Muscle of leg (tissue), 3 donors: ENCODE measurements at regions not wholly inside any gene's neighbourhood (a gene's known extent, or its start where the extent isn't known, plus 50 kb on each side); places are given as distances from the start of the nearest gene placed in this dataset.

Experiments used
- DNase-seq: peaks from one replicate; pipeline ENCODE4 v3.0.0; 2013
- H3K27ac ChIP-seq: one replicate; pipeline ENCODE4 v1.5.1; 2013; ENCODE audit warnings: mild to moderate bottlenecking, low read length, control low read depth
- H3K27me3 ChIP-seq: one replicate; pipeline ENCODE4 v1.6.1; 2013; ENCODE audit warnings: low read length; ENCODE audit not compliant: control insufficient read depth, insufficient read depth
- H3K36me3 ChIP-seq: one replicate; pipeline ENCODE4 v1.6.1; 2013; ENCODE audit warnings: low read length; ENCODE audit not compliant: control insufficient read depth, insufficient read depth
- H3K4me1 ChIP-seq: one replicate; pipeline ENCODE4 v1.6.1; 2013; ENCODE audit warnings: low read length; ENCODE audit not compliant: control insufficient read depth, insufficient read depth
- H3K4me3 ChIP-seq: one replicate; pipeline ENCODE4 v1.5.1; 2013; ENCODE audit warnings: low read length, control low read depth
- H3K9me3 ChIP-seq: replicated peaks from 2 replicates; pipeline ENCODE4 v1.6.1; 2013; ENCODE audit warnings: low read depth, low read length; ENCODE audit not compliant: control insufficient read depth
- WGBS: methylation state at CpG from one replicate; pipeline ENCODE4 v1.1.5; 2013; ENCODE audit warnings: missing lambda C conversion rate; ENCODE audit not compliant: insufficient coverage; 5-methylcytosine and 5-hydroxymethylcytosine counted together

GRCh38 chr20:51195419-51195901, 172.6 kb upstream of the KCNG1 start:
- Histone ChIP-seq H3K4me3 (no peak overlapping the region), H3K9me3 (no peaks in the 10 kb centered on the region), H3K27ac (no peak overlapping the region), H3K27me3 (peaks cover 11% of the 10 kb centered on the region), H3K4me1 (no peaks in the 10 kb centered on the region), H3K36me3 (no peaks in the 10 kb centered on the region)
- no peak for DNase-seq
- 84% methylated on average over 3 of the region's 10 CpGs for WGBS

GRCh38 chr20:51193066-51193772, 170.3 kb upstream of the KCNG1 start:
- Histone ChIP-seq H3K27me3 (peaks cover 15% of the 10 kb centered on the region), H3K27ac (no peak overlapping the region), H3K9me3 (no peaks in the 10 kb centered on the region), H3K4me1 (no peaks in the 10 kb centered on the region), H3K4me3 (no peak overlapping the region), H3K36me3 (no peaks in the 10 kb centered on the region)
- DNase-seq: no peak
- 76% methylated on average over 11 of the region's 16 CpGs for WGBS

- DNase-seq: peak; percentile 26
- Histone ChIP-seq H3K27me3 (peaks cover 12% of the 10 kb centered on the region), H3K36me3 (no peaks in the 10 kb centered on the region), H3K9me3 (no peaks in the 10 kb centered on the region), H3K27ac (no peak overlapping the region), H3K4me3 (no peak overlapping the region), H3K4me1 (no peaks in the 10 kb centered on the region)
- 63% methylated on average over 12 of the region's 12 CpGs for WGBS
These were observed 167.9 kb upstream of the KCNG1 start for GRCh38 chr20:51190783-51191180.

- Histone ChIP-seq H3K9me3 (no peaks in the 10 kb centered on the region), H3K27me3 (peaks cover 7% of the 10 kb centered on the region), H3K4me1 (no peaks in the 10 kb centered on the region), H3K27ac (no peak overlapping the region), H3K4me3 (no peak overlapping the region), H3K36me3 (no peaks in the 10 kb centered on the region)
- 79% methylated on average over 8 of the region's 12 CpGs for WGBS
- DNase-seq: no peak
These were observed 167.2 kb upstream of the KCNG1 start for GRCh38 chr20:51189814-51190782.

- H3K27ac ChIP-seq: no peak overlapping the region
- no peak for DNase-seq
These were observed 166.0 kb upstream of the KCNG1 start for GRCh38 chr20:51188941-51189340.

GRCh38 chr20:51187261-51187660, 164.4 kb upstream of the KCNG1 start:
- no peaks in the 10 kb centered on the region for H3K4me1 ChIP-seq

More at GRCh38 chr20:51188941-51189340, 166.0 kb upstream of the KCNG1 start:
- H3K4me1 ChIP-seq: no peaks in the 10 kb centered on the region
- no peaks in the 10 kb centered on the region for H3K36me3 ChIP-seq
- no peaks in the 10 kb centered on the region for H3K9me3 ChIP-seq
- no peak overlapping the region for H3K4me3 ChIP-seq
- WGBS: 79% methylated on average over 4 of the region's 10 CpGs
- H3K27me3 ChIP-seq: peaks cover 7% of the 10 kb centered on the region

GRCh38 chr20:51185861-51186260, 163.0 kb upstream of the KCNG1 start:
- H3K27me3 ChIP-seq: peaks cover 6% of the 10 kb centered on the region
- 38% methylated on average over 2 of the region's 4 CpGs for WGBS
- H3K4me1 ChIP-seq: no peaks in the 10 kb centered on the region
- DNase-seq: no peak
- H3K36me3 ChIP-seq: no peaks in the 10 kb centered on the region
- H3K27ac ChIP-seq: no peak overlapping the region
- H3K4me3 ChIP-seq: no peak overlapping the region
- no peaks in the 10 kb centered on the region for H3K9me3 ChIP-seq

More at GRCh38 chr20:51187261-51187660, 164.4 kb upstream of the KCNG1 start:
- WGBS: no CpG with 5 or more reads among the region's 9 CpGs
- H3K4me3 ChIP-seq: no peak overlapping the region
- H3K36me3 ChIP-seq: no peaks in the 10 kb centered on the region
- no peaks in the 10 kb centered on the region for H3K9me3 ChIP-seq
- H3K27me3 ChIP-seq: peaks cover 8% of the 10 kb centered on the region
- no peak overlapping the region for H3K27ac ChIP-seq
- DNase-seq: no peak

GRCh38 chr20:51185277-51185676, 162.4 kb upstream of the KCNG1 start:
- Histone ChIP-seq H3K27ac (no peak overlapping the region), H3K27me3 (peaks cover 6% of the 10 kb centered on the region), H3K9me3 (no peaks in the 10 kb centered on the region), H3K36me3 (no peaks in the 10 kb centered on the region), H3K4me1 (no peaks in the 10 kb centered on the region), H3K4me3 (no peak overlapping the region)
- no peak for DNase-seq
- WGBS: 94% methylated on average over 2 of the region's 3 CpGs

GRCh38 chr20:51184289-51184688, 161.4 kb upstream of the KCNG1 start:
- no peak overlapping the region for H3K27ac ChIP-seq
- H3K4me3 ChIP-seq: no peak overlapping the region
- no peak for DNase-seq
- H3K27me3 ChIP-seq: peaks cover 10% of the 10 kb centered on the region
- H3K36me3 ChIP-seq: no peaks in the 10 kb centered on the region
- H3K9me3 ChIP-seq: no peaks in the 10 kb centered on the region
- no peaks in the 10 kb centered on the region for H3K4me1 ChIP-seq
- 70% methylated on average over 2 of the region's 2 CpGs for WGBS

- Histone ChIP-seq H3K4me3 (no peak overlapping the region), H3K9me3 (no peaks in the 10 kb centered on the region), H3K27ac (no peak overlapping the region), H3K27me3 (peaks cover 6% of the 10 kb centered on the region), H3K36me3 (no peaks in the 10 kb centered on the region), H3K4me1 (no peaks in the 10 kb centered on the region)
- DNase-seq: no peak
- no CpG with 5 or more reads among the region's 1 CpG for WGBS
These were observed 160.5 kb upstream of the KCNG1 start for GRCh38 chr20:51183451-51183850.
